GM18511 (cell line): ENCODE measurements at regions not wholly inside any gene's neighbourhood (a gene's known extent, or its start where the extent isn't known, plus 50 kb on each side); places are given as distances from the start of the nearest gene placed in this dataset.
A peak's percentile ranks its signal among the peaks of the same experiment; 100 is the strongest.
"Not testable (repeated sequence)": the region's sequence is repeated elsewhere in the genome, so short reads cannot be mapped to it uniquely, and the experiment has no call there.

Experiments used
- ATAC-seq: cut with Tn5 transposase; IDR thresholded peaks from one replicate; pipeline ENCODE4 v1.9.1; 2021; ENCODE audit warnings: mild to moderate bottlenecking, moderate library complexity; ENCODE audit not compliant: unreplicated experiment

GRCh38 chr5:162931501-162931900 is 505.9 kb upstream of the CCNG1 start:
- ATAC-seq, result no peak

DNA sequence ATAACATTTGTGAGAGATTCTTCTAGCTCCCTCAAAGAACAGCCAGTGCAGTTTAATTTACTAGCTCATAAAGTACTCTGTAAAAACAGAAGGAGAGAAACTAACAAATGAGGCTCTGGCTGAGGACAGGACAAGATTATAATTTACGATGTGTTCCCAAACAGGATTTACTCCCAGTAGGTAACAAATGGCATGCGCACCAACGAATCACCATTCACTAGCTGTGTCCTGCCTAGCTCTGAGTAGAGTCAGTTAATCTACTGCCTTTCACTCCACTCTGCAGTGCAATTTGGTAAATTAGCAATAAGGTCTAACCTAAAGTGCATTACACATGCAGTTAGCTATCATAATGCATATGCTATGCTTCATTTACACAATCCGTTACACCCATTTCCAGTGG is 497.4 kb upstream of the CCNG1 start:
- ATAC-seq, result no peak

DNA sequence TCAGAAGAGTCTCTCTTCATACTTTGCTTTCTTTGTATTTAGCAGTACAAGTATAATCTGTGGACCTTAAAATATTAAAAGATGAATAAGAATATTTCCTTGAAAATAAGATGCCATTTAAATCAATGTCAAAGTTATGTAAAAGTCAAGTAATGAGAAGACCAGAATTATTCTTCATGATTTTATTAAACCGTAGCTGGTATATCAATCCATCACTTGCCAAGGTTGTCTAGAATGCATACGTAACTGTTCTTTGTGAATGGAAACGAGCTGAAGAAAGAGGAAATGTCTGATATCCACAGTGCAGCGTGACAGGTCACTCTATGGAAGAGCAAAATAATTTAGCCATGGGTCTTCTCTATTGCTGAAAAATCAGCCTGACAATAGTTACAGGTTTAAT is 488.7 kb upstream of the CCNG1 start:
- no peak for ATAC-seq

- ATAC-seq, result peak; percentile 61
Measured at GRCh38 chr5:162956570-162956969, 480.8 kb upstream of the CCNG1 start.

- not testable (repeated sequence) for ATAC-seq
Measured at GRCh38 chr5:162964144-162964543, 473.3 kb upstream of the CCNG1 start.

- no peak for ATAC-seq
Measured at GRCh38 chr5:162990063-162990462, 447.3 kb upstream of the CCNG1 start.

- peak; percentile 87 for ATAC-seq
Measured at GRCh38 chr5:162990856-162991497, 446.4 kb upstream of the CCNG1 start.

GRCh38 chr5:162995568-162995967 is 441.8 kb upstream of the CCNG1 start:
- ATAC-seq, result no peak

- ATAC-seq, result no peak
Measured at GRCh38 chr5:162996053-162996452, 441.3 kb upstream of the CCNG1 start.

DNA sequence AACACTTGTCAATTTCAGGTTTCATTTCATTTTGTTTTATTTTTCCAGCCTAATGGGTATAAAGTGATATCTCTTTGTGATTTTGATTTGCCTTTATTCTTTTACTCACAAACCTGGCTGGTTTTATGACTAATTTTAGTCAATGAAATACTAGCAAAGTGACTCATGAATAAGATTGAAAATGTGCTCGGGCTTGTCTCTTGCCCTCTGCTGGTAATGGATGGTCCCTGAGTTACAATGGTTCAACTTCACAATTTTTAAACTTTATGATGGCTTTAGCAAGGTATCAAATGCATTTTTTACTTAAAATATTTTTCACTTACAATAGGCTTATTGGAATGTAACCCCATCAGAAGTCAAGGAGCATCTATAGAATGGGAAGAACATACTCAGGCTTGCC is 431.4 kb upstream of the CCNG1 start:
- peak; percentile 79 for ATAC-seq

- no peak for ATAC-seq
Measured at GRCh38 chr5:163022582-163023128, 414.7 kb upstream of the CCNG1 start.

- ATAC-seq, result no peak
Measured at GRCh38 chr5:163023846-163024245, 413.5 kb upstream of the CCNG1 start.

DNA sequence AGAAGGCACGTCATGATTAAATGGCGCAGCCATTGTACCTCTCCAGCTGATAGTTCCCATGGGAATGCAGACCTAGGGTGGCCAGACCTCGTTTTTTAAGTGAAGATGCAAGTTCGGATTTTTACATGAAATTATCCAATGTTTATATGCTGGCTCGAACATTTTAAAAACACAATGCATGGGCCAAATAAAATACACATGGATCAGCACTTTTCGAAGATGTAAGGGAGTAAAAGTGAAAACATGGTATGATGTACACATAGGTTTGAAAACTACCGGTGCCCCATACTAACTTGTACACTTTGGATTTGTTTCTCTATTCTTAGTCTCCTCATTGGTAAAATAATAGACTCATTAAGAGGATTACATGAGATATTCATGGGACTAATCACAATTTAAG is 412.5 kb upstream of the CCNG1 start:
- no peak for ATAC-seq

DNA sequence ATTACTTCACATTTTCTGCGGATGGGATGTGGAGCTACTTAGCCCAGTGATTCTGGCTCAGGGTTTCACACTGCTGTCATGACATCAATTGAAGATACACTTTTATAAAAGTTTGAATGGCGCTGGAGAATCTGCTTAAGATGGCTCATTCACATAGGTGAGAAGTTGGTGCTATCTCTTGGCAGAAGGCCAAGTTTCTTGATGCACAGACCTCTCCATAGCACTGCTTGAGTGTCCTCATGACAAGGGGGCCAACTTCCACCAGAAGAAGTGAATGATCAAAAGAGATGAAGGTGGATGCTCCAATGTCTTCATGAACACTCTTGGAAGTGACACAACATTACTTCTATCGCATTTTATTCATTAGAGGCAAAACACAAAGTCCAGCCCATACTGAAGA is 403.7 kb upstream of the CCNG1 start:
- ATAC-seq, result no peak

GRCh38 chr5:163041254-163041653 is 396.1 kb upstream of the CCNG1 start:
- ATAC-seq, result no peak

- peak; percentile 85 for ATAC-seq
Measured at GRCh38 chr5:163079618-163080017, 357.8 kb upstream of the CCNG1 start.

DNA sequence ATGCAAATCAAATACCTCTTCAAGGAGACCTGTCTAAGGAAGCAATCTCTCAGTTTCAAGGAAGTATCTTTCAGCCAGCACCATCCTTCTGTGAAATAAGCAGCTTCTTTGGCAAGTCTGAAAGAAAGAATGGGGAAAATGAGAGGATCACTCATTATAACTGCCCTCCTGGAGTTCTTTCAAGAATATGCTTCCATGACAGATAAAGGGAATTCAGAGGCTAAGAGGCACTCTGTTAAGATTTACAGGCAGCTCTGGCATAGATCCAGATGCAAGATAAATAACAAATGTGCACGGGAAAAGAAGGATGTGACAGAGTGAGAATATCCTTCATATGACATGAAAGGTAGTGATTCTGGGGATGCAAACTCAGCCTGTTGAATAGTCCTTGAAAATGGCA is 348.2 kb upstream of the CCNG1 start:
- no peak for ATAC-seq

- no peak for ATAC-seq
Measured at GRCh38 chr5:163089926-163090325, 347.5 kb upstream of the CCNG1 start.

DNA sequence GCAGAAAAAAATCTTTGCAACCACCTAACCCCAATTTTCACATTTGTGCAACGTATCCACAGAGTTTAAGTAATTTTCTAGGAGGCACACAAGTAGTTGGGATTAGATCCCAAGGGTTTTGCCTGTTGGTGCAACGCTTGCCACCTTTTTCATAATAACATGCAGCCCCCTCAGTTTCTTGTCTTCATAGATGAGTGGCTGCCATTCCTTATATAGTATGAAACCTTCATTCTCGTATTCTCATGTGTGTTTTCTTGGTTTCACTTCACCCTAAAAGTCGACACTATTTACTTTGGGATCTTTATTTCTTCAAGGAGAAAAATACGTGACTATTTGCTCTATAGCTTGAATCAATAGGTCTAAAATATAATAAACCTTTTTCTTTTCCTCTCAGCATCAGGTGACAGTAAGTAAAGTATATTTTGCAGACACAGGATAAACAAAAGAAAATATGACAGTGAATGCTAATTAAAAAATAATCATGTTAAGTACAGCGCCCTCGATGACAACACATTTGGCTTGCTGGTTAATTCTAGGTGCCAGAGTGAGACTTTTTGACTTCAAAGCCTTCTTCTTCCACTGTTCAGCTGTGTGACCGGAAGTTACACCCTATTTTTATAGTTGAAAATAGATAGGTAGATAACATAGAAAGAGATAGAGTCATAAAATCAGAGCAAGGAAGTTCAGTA is 342.8 kb upstream of the CCNG1 start:
- ATAC-seq, result peak; percentile 95

DNA sequence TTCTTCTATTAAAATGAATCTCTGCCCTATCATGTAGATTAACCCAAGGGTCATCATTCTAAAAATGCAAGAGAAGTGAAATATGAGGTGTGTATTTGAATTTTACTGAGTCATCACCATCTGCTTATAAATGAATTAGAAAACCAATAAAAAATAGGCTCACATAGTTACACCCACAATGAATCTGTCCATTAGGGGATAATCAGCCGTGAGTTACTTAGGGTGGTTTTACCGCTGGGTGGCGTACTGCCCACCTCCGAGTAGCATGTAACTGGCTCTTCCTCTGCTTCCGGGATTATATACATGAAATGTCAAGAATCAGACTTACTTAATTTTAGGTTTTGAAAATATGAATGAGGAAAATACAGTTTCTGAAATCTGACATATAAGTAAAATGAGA is 332.9 kb upstream of the CCNG1 start:
- no peak for ATAC-seq

- no peak for ATAC-seq
Measured at GRCh38 chr5:163105456-163105855, 331.9 kb upstream of the CCNG1 start.

DNA sequence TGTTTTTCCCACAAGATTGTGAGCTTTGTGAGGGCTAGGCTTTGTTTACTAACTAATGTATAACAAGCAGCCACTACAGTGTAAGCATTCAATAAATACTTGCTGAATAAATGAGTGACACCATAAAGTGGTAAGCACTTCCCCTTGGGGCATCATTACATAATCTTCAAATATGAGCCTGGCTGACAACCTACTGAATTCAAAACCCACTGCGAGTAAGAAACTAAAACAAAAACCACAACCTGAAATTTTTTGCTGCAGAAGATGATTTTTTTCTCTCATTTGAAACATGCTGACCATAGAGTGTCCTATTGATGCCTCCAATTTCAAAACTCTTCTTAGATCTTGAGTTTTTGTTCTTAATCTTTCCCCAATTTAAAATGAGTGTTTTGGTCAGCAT is 331.3 kb upstream of the CCNG1 start:
- ATAC-seq, result peak; percentile 89
